Activated T-cell treated with anti-CD3 and anti-CD28 coated beads, Interleukin-2, amount 50 U/mL, for 48 hours (primary cell): ENCODE measurements at regions not wholly inside any gene's neighbourhood (a gene's known extent, or its start where the extent isn't known, plus 50 kb on each side); places are given as distances from the start of the nearest gene placed in this dataset.
"Not testable (repeated sequence)": the region's sequence is repeated elsewhere in the genome, so short reads cannot be mapped to it uniquely, and the experiment has no call there.

Experiments used
- DNase-seq, 2 experiments: peaks; one replicate each; pipeline ENCODE4 v3.0.0-alpha.2; 2020

DNA sequence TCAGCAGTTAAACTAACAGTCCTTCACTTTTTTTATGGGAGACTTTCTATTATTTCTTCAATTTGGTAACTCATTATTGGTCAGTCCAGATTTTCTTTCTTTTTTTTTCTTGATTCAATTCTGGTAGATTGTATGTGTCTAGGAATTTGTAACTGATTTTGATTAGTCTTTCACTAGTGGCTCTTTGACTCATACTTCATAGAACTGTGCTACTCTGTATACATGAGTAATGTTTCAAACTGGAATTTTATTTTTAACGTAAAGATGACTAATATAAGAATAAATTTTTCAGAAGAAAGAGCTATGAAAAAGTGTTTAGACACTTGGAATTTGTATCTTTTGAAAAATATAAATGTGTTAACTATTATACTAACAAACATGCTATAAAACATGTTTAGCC is 813.0 kb downstream of the TRAM1L1 start:
- DNase-seq, result no peak

- not testable (repeated sequence) for DNase-seq
Observed at GRCh38 chr4:116260931-116261330, 824.4 kb downstream of the TRAM1L1 start.

DNA sequence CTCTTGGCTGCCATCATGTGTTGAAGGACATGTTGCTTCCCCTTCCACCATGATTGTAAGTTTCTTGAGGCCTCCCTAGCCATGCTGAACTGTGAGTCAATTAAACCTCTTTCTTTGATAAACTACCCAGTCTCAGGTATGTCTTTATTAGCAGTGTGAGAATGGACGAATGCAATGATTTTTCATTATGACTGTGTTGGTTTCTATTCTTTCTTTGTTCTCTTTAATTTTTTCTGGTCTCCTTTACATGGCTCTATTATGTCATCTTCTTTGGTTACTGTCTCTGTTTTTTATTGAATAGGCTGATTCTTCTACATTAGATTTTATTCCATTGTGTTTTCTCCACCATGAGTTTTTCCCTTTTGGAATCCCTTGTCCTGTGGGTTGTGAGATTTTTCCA is 840.6 kb downstream of the TRAM1L1 start:
- DNase-seq, result no peak

- no peak for DNase-seq
Observed at GRCh38 chr4:116243431-116243830, 841.9 kb downstream of the TRAM1L1 start.

DNA sequence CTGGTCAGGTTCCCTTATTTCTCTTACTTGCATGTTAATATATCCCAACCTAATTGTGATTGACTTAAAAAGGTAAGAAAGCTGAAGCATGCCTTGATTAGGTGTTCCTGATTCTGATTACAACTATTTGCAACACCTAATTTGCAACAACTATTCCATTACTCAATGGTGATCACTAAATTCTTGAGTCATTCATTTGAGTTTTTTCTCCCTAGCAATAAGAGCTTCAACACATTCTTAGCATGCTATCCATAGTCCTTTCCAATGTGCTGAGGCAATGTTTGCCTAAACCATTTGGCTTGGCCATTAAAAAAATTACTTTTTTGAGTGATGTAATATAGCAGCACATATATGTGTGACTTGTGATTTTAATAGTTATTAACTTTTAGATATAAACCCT is 851.4 kb downstream of the TRAM1L1 start:
- no peak for DNase-seq

DNA sequence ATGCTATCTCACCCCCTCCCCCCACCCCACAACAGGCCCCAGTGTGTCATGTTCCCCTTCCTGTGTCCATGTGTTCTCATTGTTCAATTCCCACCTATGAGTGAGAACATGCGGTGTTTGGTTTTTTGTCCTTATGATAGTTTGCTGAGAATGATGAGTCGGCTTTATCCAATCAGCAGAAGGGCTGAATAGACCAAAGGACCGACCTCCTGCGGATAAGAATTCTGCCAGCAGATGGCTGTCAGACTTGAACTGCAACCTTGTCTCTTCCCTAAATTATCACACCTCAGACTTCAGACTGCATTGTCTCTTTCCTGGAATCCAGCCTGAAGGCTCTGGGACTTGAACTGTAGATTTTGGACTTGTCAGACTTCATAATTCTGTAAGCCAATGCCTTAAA is 853.4 kb downstream of the TRAM1L1 start:
- DNase-seq, result not testable (repeated sequence)

DNA sequence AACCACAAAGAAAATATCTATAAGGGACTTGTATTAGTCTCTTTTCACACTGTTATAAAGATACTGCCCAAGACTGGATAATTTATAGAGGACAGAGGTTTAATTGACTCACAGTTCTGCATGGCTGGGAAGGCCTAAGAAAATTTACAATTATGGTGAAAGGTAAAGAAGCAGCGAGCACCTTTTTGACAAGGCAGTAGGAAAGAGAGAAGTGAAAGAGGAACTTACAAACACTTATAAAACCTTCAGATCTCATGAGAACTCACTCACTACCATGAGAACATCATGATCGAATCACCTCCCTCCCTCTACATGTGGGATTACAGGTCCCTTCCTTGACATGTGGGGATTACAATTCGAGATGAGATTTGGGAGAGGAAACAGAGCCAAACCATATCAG is 856.0 kb downstream of the TRAM1L1 start:
- DNase-seq, result no peak

DNA sequence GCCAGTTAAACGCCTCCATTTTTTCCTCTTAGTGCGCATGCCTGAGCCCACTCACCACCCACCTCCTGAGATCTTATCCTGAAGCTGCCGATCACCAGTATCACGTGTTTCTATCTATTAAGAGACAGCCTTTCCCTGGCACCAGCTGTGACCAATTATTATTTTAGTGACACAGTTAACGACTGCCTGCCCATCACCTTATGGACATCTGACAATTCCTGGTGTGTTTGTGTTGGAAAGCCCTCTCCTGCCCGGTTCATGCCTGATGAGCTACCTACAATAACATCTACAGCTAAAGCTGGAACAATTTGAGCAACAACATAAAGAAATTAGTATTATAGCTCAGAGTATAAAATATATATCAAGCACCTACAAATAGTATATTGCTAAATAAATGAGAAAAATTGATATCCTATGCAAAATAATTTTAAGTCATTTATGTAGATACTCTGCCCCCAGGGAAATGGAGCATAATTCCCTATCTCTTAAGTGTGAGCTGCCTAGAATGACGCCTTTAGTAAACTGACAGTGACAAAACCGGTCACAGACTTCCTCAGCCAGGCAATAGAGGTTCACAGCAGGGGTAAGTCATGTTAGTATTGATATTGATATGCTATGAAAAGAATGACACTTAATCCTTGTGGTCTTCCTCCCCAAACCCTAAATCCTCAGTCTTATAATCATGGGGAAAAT is 862.2 kb downstream of the TRAM1L1 start:
- DNase-seq, result no peak

DNA sequence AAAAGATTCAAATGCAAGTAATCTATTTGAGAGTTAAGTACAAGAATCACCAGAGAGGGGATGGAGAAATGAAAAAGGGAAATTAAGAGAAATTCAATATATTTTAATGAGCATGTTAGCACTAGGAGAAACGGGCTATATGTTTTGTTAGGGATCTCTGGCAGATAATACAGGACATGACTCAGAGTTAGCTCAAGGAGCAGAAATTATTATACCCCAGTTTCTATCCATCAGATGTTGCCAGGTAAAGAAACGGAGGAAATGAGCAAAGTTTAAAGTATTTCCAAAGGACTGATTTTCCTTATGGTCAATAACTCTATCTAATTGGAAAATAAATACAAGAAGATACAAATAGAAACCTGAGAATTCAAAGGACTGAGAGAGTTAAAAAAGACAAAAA is 867.6 kb downstream of the TRAM1L1 start:
- DNase-seq, result no peak

- no peak for DNase-seq
Observed at GRCh38 chr4:116215622-116216021, 869.8 kb downstream of the TRAM1L1 start.

DNA sequence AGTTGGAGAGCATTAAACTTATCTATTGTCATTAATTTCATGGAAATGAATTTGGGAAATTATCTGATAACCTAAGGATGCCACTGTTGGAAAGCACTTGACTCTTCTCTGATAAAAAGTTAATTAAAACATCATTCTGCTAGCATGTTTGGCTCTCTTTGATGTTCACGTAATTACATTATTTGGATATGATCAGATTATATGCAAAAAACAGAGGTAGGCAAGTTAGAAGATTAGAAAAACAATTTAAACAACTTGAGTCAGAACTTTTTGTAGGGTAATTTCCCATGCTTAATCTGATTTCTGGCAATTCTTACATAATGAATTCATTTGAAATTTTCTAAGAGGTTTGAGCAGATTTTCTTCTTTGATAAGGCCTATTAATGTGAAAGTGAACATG is 882.9 kb downstream of the TRAM1L1 start:
- no peak for DNase-seq

- DNase-seq, result no peak
Observed at GRCh38 chr4:116197317-116197809, 888.0 kb downstream of the TRAM1L1 start.

DNA sequence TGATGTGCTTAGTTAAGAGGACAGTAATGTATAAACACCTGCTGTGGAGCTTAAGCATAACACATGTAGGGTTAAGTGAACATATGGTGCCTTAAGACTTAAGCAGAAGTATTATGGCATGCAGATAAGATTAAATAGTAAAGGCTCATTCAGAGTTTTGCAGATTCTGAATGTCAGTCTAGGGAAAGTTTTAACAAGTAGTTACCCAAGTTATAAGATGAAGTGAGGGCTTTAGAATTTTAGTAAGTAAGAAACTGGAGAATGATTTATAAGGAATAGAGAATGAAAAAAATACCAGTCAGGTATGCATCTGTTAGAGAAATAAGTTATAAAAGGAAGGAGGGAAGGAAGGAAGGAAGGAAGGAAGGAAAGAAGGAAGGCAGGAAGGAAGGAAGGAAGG is 902.1 kb downstream of the TRAM1L1 start:
- DNase-seq, result no peak

GRCh38 chr4:116180157-116180601 is 905.2 kb downstream of the TRAM1L1 start:
- no peak for DNase-seq

DNA sequence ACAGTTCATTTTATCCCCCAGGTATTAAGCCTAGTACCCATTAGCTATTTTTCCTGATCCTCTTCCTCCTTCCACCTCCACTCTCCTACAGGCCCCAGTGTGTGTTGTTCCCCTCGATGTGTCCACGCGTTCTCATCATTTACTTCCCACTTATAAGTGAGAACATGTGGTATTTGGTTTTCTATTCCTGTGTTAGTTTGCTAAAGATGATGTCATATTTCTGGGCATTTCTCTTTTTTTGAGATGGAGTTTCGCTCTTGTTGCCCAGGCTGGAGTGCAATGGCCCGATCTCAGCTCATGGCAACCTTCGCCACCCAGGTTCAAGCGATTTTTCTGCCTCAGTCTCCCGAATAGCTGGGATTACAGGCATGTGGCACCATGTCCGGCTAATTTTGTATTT is 934.0 kb downstream of the TRAM1L1 start:
- not testable (repeated sequence) for DNase-seq

- DNase-seq, result no peak
Observed at GRCh38 chr4:116150152-116150551, 935.2 kb downstream of the TRAM1L1 start.

DNA sequence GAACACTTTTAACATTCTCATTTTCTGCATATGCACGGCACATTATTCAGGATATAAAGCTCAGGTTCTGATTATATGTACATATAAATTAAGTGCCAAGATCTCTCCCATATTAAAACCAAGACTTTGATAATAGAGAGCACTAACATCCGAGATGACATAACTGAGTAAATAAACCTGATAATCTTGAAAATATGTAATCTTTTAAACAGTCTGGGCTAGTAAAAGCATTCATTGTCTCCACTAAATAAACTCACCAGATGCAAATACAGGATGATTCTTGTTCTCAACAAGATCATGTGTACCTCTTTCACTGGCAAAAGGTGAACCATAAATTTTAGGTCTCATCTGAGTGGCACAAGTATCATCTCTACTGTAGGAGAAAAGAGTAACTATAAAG is 942.2 kb downstream of the TRAM1L1 start:
- DNase-seq, result no peak

DNA sequence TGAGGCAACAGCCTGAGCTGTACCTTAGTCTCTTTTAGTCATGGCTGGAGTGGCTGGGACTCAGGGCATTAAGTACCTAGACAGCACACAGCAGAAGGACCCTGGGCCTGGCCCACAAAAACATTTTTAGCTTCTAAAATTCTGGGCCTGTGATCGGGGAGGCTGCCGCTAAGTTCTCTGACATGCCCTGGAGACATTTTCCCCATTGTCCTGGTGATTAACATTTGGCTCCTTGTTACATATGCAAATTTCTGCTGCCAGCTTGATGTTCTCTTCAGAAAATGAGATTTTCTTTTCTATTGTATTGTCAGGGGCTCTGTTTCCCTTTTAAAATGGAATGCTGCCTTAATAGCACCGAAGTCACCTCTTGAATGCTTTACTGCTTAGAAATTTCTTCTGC is 952.4 kb downstream of the TRAM1L1 start:
- no peak for DNase-seq

DNA sequence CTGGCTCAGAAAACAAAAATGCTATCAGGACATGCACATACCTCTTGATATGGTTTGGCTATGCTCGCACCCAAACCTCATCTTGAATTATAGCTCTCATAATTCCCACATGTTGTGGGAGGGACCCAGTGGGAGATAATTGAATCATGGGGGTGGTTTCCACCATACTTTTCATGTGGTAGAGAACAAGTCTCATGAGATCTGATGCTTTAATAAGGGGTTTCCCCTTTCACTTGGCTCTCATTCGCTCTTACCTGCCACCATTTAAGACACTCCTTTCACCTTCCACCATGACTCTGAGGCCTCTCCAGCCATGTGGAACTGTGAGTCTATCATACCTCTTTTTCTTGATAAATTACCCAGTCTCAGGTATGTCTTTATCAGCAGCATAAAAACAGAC is 958.6 kb downstream of the TRAM1L1 start:
- DNase-seq, result no peak

GRCh38 chr4:116122124-116122523 is 963.3 kb downstream of the TRAM1L1 start:
- DNase-seq, result no peak

DNA sequence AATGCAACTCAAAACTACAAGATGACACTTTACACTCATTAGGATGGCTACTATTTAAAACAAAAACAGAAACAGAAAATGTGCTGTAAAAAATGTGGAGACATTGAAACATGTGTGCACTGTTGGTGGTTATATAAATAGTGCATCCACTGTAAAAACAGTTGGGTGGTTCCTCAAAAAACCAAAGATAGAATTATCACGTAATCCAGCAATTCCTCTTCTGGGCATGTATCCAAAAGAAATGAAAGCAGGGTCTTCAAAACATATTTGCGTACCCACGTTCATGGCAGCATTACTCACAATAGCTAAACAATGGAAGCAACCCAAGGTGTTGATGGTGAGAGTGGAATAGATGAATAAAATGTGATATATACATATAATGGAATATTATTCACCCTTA is 967.2 kb downstream of the TRAM1L1 start:
- DNase-seq, result no peak

DNA sequence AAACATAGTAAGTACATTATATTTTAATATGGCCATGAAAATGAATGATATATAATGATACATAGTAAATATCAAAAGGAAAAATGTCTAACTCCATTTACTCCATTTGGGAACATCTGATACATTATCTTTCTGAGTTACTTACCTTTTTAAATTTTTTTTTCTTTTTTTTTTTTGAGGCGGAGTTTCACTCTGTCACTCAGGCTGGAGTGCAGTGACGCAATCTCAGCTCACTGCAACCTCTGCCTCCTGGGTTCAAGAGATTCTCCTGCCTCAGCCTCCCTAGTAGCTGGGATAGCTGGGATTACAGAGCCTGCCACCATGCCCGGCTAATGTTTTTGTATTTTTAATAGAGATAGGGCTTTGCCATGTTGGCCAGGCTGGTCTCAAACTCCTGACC is 972.5 kb downstream of the TRAM1L1 start:
- not testable (repeated sequence) for DNase-seq

DNA sequence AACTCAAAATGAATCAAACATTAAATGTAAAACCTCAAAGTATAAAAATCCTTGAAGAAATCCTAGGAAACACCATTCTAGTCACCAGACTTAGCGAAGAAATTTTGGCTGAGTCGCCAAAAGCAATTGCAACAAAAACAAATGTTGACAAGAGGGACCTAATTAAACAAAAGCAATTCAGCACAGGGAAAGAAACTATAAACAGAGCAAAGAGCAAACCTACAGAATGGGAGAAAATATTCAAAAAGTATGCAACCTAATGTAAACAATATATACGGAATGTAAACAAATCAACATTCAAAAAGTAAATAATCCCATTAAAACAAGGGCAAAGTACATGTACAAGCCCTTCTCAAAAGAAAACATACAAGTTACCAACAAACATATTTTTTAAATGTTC is 974.7 kb downstream of the TRAM1L1 start:
- DNase-seq, result no peak

GRCh38 chr4:116108606-116109005 is 976.8 kb downstream of the TRAM1L1 start:
- DNase-seq, result no peak

DNA sequence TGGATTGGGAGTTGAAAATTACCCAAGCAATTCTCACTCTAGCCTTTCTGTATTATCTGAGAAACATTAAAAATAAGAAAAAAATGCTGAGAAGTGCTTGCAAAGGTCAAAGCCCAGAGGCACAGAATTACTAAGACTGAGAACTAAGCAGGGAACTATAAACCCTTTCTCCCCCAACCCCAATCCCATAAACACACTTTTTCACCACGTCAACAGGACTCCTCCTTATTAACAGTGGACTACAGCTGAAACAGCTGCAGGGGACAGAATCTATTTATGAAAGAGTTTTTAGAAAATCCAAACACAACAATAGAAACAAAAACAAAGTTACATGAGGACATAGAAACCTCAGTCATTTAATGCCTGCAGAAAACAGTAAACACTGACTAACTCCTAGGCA is 984.1 kb downstream of the TRAM1L1 start:
- no peak for DNase-seq
